BLaER1 treated with 17β-estradiol and CSF1 and Interleukin-3, amounts not matched to agents 10 nM and 100 nM (cell line): ENCODE measurements at regions not wholly inside any gene's neighbourhood (a gene's known extent, or its start where the extent isn't known, plus 50 kb on each side); places are given as distances from the start of the nearest gene placed in this dataset.
A peak's percentile ranks its signal among the peaks of the same experiment; 100 is the strongest.

Source experiments
- H3K27ac ChIP-seq, 11 experiments: shearing (Covaris generic); formaldehyde crosslinking; 2 replicates each; pipeline ENCODE4 v1.8.1; 2022
- H3K27me3 ChIP-seq, 11 experiments: shearing (Covaris generic); formaldehyde crosslinking; 2 replicates each; pipeline ENCODE4 v1.8.1; 2022
- H3K36me3 ChIP-seq, 11 experiments: shearing (Covaris generic); formaldehyde crosslinking; 2 replicates each; pipeline ENCODE4 v1.8.1; 2022
- H3K4me1 ChIP-seq, 10 experiments: shearing (Covaris generic); formaldehyde crosslinking; 2 replicates each; pipeline ENCODE4 v1.8.1; 2022
- H3K4me2 ChIP-seq, 11 experiments: shearing (Covaris generic); formaldehyde crosslinking; 2 replicates each; pipeline ENCODE4 v1.8.1; 2022
- H3K4me3 ChIP-seq, 10 experiments: shearing (Covaris generic); formaldehyde crosslinking; 2 replicates each; pipeline ENCODE4 v1.8.1; 2022
- H3K9ac ChIP-seq, 11 experiments: shearing (Covaris generic); formaldehyde crosslinking; 2 replicates each; pipeline ENCODE4 v1.8.1; 2022
- H3K9me3 ChIP-seq, 11 experiments: shearing (Covaris generic); formaldehyde crosslinking; replicated peaks in 1 of 11; 2 replicates each; pipeline ENCODE4 v1.8.1; 2022
- H4K20me1 ChIP-seq, 11 experiments: shearing (Covaris generic); formaldehyde crosslinking; 2 replicates each; pipeline ENCODE4 v1.8.1; 2022
- Cebpa-rat ChIP-seq, 11 experiments: shearing (Covaris generic); IDR thresholded peaks; 2 replicates each; pipeline ENCODE4 v1.8.1; 2022

DNA sequence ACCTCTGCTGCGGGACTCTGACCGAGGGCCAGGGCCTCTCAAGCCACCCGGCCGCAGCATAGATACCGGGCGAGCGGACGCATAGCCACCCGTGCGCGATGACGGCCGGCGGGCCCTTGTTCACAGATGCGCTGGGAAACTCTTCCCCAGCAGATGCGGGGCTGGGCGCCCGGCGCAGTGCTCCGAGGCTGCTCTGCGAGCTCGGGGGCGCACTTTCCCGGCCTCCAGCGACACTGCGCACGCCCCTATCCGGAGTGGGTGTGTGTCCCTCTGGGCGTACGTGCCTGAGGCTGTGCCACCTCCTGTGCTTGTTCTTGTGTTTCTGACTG lies 104.7 kb upstream of the E2F8 start:
- peak overlapping the region; percentile 86 to 97 (median 95) for H3K4me2 ChIP-seq
- H3K36me3 ChIP-seq: no peaks in the 10 kb centered on the region
- no peak overlapping the region; a peak in 1 of 22 replicates for H3K27ac ChIP-seq
- peaks cover 17 to 44% (median 38%) of the 10 kb centered on the region in 10 experiments; a peak in 19 of 20 replicates for H3K4me1 ChIP-seq
- no peaks in the 10 kb centered on the region for H3K9me3 ChIP-seq
- no peak for TF ChIP-seq Cebpa-rat (IDR thresholded peaks at IDR 0.05)
- peak overlapping the region in 10 of 11 experiments; percentile 9 to 68 (median 35); a peak in 12 of 22 replicates for H3K9ac ChIP-seq
- H3K4me3 ChIP-seq: peak overlapping the region; percentile 49 to 68 (median 57)
- peaks cover 34 to 56% (median 47%) of the 10 kb centered on the region in 11 experiments for H3K27me3 ChIP-seq
- peaks cover 0 to 21% (median 5%) of the 10 kb centered on the region in 11 experiments; a peak in 9 of 22 replicates for H4K20me1 ChIP-seq

DNA sequence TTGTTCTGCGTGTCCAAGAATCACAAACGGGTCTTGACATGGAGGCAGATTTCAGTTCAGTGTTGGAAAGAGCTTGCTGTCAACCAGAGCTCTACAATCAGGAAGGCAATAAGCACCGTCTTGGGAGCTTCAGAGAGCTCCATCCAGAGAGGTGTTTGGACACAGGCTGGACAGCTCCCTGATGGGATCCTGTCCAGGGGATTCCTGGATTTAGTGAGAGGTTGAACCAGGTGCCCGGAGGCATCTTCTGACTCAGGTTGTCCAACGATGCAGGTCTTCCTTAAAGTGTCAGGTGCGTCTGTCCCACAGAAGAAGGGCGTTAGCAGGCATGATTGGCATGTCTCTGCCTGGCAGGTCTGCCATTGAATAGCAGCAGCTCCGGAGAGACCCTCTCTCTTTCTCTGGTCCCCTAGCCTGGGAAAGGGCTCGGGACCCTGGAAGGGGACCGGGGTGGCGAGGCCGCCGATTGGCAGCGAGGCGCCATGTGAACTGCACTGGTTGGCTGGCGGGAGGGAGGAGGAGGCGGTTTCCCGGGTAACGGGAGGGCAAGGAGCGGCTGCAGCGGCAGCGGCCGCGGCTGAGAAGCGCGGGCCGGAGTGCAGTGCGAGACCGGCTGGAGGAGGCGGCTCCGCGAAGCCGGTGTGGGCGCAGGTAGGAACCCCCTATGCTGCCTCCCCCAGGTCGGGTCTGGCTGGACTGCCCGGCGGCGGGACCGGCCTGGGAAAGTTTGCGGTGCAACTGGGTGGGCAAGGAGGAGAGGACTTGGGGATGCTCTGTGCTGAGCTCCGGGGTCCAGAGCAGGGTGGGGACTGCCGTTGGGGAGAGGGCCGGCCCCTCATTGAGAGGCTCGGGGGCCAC lies 104.1 kb upstream of the E2F8 start:
- Histone ChIP-seq H3K4me2 (peak overlapping the region; percentile 86 to 97 (median 95)), H3K4me1 (peaks cover 17 to 44% (median 38%) of the 10 kb centered on the region in 10 experiments; a peak in 19 of 20 replicates), H3K9ac (peak overlapping the region in 7 of 11 experiments; percentile 9 to 68 (median 42); a peak in 11 of 22 replicates), H3K9me3 (no peaks in the 10 kb centered on the region), H3K36me3 (no peaks in the 10 kb centered on the region), H3K27ac (no peak overlapping the region; a peak in 1 of 22 replicates), H3K4me3 (peak overlapping the region; percentile 49 to 68 (median 57)), H3K27me3 (peaks cover 34 to 56% (median 47%) of the 10 kb centered on the region in 11 experiments), H4K20me1 (peaks cover 0 to 21% (median 5%) of the 10 kb centered on the region in 11 experiments; a peak in 9 of 22 replicates)
- no peak for TF ChIP-seq Cebpa-rat (IDR thresholded peaks at IDR 0.05)

- no peak overlapping the region for H3K27ac ChIP-seq
- peaks cover 0 to 21% (median 5%) of the 10 kb centered on the region in 11 experiments; a peak in 9 of 22 replicates for H4K20me1 ChIP-seq
- H3K27me3 ChIP-seq: peaks cover 33 to 44% (median 38%) of the 10 kb centered on the region in 11 experiments
- no peak for TF ChIP-seq Cebpa-rat (IDR thresholded peaks at IDR 0.05)
- H3K4me2 ChIP-seq: no peak overlapping the region
- no peak overlapping the region for H3K9ac ChIP-seq
- no peaks in the 10 kb centered on the region for H3K9me3 ChIP-seq
- no peak overlapping the region for H3K4me3 ChIP-seq
- no peaks in the 10 kb centered on the region for H3K36me3 ChIP-seq
- peaks cover 17 to 43% (median 29%) of the 10 kb centered on the region in 10 experiments; a peak in 19 of 20 replicates for H3K4me1 ChIP-seq
Measured at GRCh38 chr11:19342036-19342435, 101.3 kb upstream of the E2F8 start.

GRCh38 chr11:19338375-19338774 lies 97.6 kb upstream of the E2F8 start:
- H3K4me2 ChIP-seq: peak overlapping the region in 3 of 11 experiments; percentile 12 to 88 (median 75); a peak in 3 of 22 replicates
- peaks cover 0 to 7% (median 1%) of the 10 kb centered on the region in 11 experiments; a peak in 10 of 22 replicates for H3K27me3 ChIP-seq
- no peak for TF ChIP-seq Cebpa-rat (IDR thresholded peaks at IDR 0.05)
- H3K36me3 ChIP-seq: no peaks in the 10 kb centered on the region
- no peaks in the 10 kb centered on the region for H3K9me3 ChIP-seq
- no peak overlapping the region for H3K9ac ChIP-seq
- H4K20me1 ChIP-seq: no peaks in the 10 kb centered on the region
- peaks cover 6 to 46% (median 25%) of the 10 kb centered on the region in 10 experiments; a peak in 18 of 20 replicates for H3K4me1 ChIP-seq
- H3K4me3 ChIP-seq: no peak overlapping the region
- H3K27ac ChIP-seq: no peak overlapping the region

- H4K20me1 ChIP-seq: no peaks in the 10 kb centered on the region
- peaks cover 6 to 46% (median 25%) of the 10 kb centered on the region in 10 experiments; a peak in 18 of 20 replicates for H3K4me1 ChIP-seq
- no peaks in the 10 kb centered on the region for H3K36me3 ChIP-seq
- no peak overlapping the region for H3K4me3 ChIP-seq
- H3K9me3 ChIP-seq: no peaks in the 10 kb centered on the region
- TF ChIP-seq Cebpa-rat (IDR thresholded peaks at IDR 0.05): no peak
- no peak overlapping the region for H3K27ac ChIP-seq
- H3K27me3 ChIP-seq: peaks cover 0 to 4% (median 0%) of the 10 kb centered on the region in 11 experiments; a peak in 1 of 22 replicates
- H3K4me2 ChIP-seq: peak overlapping the region in 7 of 11 experiments; percentile 15 to 88 (median 78); a peak in 11 of 22 replicates
- H3K9ac ChIP-seq: no peak overlapping the region
Measured at GRCh38 chr11:19337779-19338178, 97.0 kb upstream of the E2F8 start.

DNA sequence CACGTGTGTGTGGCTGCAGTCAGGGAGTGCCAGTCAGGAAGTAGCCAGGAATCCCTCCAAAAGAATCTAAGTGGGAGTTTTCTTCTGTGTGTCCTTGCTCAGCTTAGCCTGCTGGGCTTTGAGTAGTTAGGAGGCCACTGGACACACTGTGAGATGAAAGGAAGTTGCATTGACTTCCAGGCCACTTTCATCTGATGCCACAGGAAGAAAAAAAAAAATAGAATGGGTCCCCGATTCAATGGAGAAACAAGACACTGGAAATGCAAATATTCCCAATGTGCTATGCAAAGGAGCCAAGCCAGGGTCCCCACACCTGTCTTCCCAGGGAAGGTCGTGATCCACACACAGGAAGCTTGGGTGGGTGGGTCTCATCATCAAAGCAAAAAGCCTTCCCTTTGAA lies 95.6 kb upstream of the E2F8 start:
- H3K4me2 ChIP-seq: peak overlapping the region; percentile 22 to 88 (median 77); a peak in 20 of 22 replicates
- H4K20me1 ChIP-seq: no peaks in the 10 kb centered on the region
- no peaks in the 10 kb centered on the region; a peak in 1 of 22 replicates for H3K27me3 ChIP-seq
- 0 out of 20 replicates have a peak overlapping the region, but pooled peaks of 1 of the 10 experiments have one; percentile 6 for H3K4me3 ChIP-seq
- H3K9ac ChIP-seq: 0 out of 22 replicates have a peak overlapping the region, but pooled peaks of 1 of the 11 experiments have one; percentile 1
- H3K4me1 ChIP-seq: peaks cover 6 to 60% (median 25%) of the 10 kb centered on the region in 10 experiments; a peak in 18 of 20 replicates
- H3K27ac ChIP-seq: peak overlapping the region in 1 of 11 experiments; percentile 47; a peak in 1 of 22 replicates
- TF ChIP-seq Cebpa-rat (IDR thresholded peaks at IDR 0.05): no peak
- no peaks in the 10 kb centered on the region for H3K9me3 ChIP-seq
- H3K36me3 ChIP-seq: no peaks in the 10 kb centered on the region

DNA sequence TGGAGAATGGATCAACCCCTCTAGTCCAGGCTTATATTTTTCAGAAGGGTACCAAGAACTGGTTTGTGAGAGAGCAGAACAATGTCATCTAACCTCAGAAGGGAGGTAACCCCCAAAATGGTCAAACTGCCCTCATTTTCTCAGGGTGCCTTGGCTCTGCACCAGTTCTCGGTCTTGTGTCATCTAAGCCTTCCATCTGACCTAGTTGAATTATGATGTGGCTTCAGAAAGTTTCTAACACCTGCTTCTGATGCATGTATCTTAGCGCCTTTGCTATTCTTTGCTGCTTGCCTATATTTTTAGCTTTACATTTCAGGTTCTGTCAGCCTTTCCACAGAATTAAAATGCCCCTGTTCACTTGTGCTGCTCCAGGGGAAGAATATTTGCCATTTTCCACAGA lies 91.7 kb upstream of the E2F8 start:
- H3K9me3 ChIP-seq: no peaks in the 10 kb centered on the region
- no peaks in the 10 kb centered on the region; a peak in 1 of 22 replicates for H4K20me1 ChIP-seq
- H3K36me3 ChIP-seq: no peaks in the 10 kb centered on the region
- H3K27me3 ChIP-seq: no peaks in the 10 kb centered on the region
- no peak for TF ChIP-seq Cebpa-rat (IDR thresholded peaks at IDR 0.05)
- H3K4me3 ChIP-seq: no peak overlapping the region
- peaks cover 6 to 83% (median 49%) of the 10 kb centered on the region in 10 experiments; a peak in 18 of 20 replicates for H3K4me1 ChIP-seq
- no peak overlapping the region for H3K27ac ChIP-seq
- 0 out of 22 replicates have a peak overlapping the region, but pooled peaks of 1 of the 11 experiments have one; percentile 16 for H3K4me2 ChIP-seq
- no peak overlapping the region for H3K9ac ChIP-seq

DNA sequence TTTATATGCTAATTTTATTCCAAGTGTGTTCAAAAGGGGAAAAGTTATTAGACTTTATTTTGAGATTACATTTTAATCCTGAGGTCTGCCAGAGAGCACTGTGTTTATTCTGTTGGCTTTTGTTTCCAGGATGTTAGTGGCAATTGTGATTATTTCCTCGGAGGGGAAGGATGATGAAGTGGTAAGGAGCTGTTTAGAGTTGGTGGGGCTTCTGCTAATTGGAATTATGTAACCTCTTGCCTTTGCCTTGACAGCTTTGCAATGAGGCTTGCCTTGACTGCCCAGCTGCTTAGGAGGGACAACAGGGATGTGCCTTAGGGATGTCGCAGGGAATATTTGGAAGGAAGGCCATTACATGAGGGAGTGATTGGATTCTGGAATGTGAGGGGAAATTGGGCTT lies 89.7 kb upstream of the E2F8 start:
- no peak for TF ChIP-seq Cebpa-rat (IDR thresholded peaks at IDR 0.05)
- peak overlapping the region in 8 of 11 experiments; percentile 56 to 87 (median 74); a peak in 15 of 22 replicates for H3K4me2 ChIP-seq
- peaks cover 0 to 71% (median 35%) of the 10 kb centered on the region in 10 experiments; a peak in 16 of 20 replicates for H3K4me1 ChIP-seq
- H3K27ac ChIP-seq: no peak overlapping the region
- no peaks in the 10 kb centered on the region for H3K36me3 ChIP-seq
- no peaks in the 10 kb centered on the region for H3K9me3 ChIP-seq
- H3K4me3 ChIP-seq: no peak overlapping the region
- no peaks in the 10 kb centered on the region; a peak in 1 of 22 replicates for H4K20me1 ChIP-seq
- H3K9ac ChIP-seq: no peak overlapping the region
- no peaks in the 10 kb centered on the region for H3K27me3 ChIP-seq

DNA sequence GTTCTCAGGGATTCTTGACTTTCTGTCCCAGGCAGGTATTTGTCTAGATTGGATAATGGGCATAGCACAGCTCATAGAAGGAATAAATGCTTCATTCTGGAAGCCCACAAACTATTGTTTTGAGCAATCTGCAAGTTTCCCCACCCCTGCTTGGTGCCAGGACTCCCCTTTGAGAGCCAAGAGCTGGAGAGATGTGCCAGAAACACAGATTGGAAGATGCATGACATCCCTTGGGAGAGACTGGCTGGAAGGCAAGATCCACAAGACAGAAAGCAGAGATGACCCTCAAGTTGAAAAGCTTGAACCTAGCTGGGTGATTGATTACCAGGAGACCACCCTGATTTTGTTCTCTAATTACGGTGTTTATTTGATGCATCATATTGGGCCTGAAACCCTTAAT lies 89.2 kb upstream of the E2F8 start:
- H3K36me3 ChIP-seq: no peaks in the 10 kb centered on the region
- H3K9ac ChIP-seq: peak overlapping the region in 1 of 11 experiments; percentile 39; a peak in 1 of 22 replicates
- TF ChIP-seq Cebpa-rat (IDR thresholded peaks at IDR 0.05): no peak
- peaks cover 0 to 69% (median 34%) of the 10 kb centered on the region in 10 experiments; a peak in 16 of 20 replicates for H3K4me1 ChIP-seq
- peak overlapping the region in 10 of 11 experiments; percentile 3 to 87 (median 72); a peak in 17 of 22 replicates for H3K4me2 ChIP-seq
- H3K27me3 ChIP-seq: no peaks in the 10 kb centered on the region
- H3K27ac ChIP-seq: no peak overlapping the region
- no peaks in the 10 kb centered on the region; a peak in 1 of 22 replicates for H4K20me1 ChIP-seq
- no peaks in the 10 kb centered on the region for H3K9me3 ChIP-seq
- H3K4me3 ChIP-seq: no peak overlapping the region
